ENCODE measurements at regions not wholly inside any gene's neighbourhood (a gene's known extent, or its start where the extent isn't known, plus 50 kb on each side); places are given as distances from the start of the nearest gene placed in this dataset.

DNA sequence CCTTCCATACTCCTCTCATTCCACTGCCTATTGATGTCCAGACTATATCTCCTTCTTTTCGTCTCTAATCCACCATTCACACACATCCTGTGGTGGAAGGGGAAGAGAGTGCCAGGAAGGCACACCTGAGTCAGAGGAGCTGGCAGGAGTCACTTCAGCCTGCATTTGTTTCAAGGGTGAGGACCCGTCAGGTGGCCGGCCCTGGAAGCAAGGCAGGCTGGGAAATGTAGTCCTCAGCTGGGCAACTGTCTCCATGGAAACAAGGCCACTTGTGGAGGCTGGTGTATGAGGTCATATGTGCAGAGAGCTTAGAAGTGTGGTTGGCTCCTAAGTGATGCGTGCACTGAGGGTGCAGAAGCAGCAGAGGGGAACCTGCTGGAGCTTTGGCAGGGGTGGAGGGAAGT is 278.4 kb downstream of the NSG2 start:
- TF ChIP-seq POLR2A (IDR thresholded peaks at IDR 0.05; ENCODE audit: low read length) = no peak
- no peak for TF ChIP-seq GATA1 (IDR thresholded peaks at IDR 0.05; ENCODE audit: low read depth, low read length)

Measured in erythroblast (primary cell).